NCI-H748 (cell line): ENCODE measurements at regions not wholly inside any gene's neighbourhood (a gene's known extent, or its start where the extent isn't known, plus 50 kb on each side); places are given as distances from the start of the nearest gene placed in this dataset.

Experiments
- DNase-seq: peaks from one replicate; lab custom pipeline; 2025; ENCODE audit not compliant: unreplicated experiment; lab: John Stamatoyannopoulos, UW

- no peak for DNase-seq
These were observed 388.1 kb upstream of the SLC14A2 start for GRCh38 chr18:45227001-45227742.

- no peak for DNase-seq
These were observed 386.4 kb upstream of the SLC14A2 start for GRCh38 chr18:45228796-45229388.

GRCh38 chr18:45231617-45232016 lies 383.7 kb upstream of the SLC14A2 start:
- no peak for DNase-seq

- no peak for DNase-seq
These were observed 383.2 kb upstream of the SLC14A2 start for GRCh38 chr18:45232061-45232460.

- DNase-seq, result no peak
These were observed 378.6 kb upstream of the SLC14A2 start for GRCh38 chr18:45236676-45237075.

- no peak for DNase-seq
These were observed 377.8 kb upstream of the SLC14A2 start for GRCh38 chr18:45237343-45238098.

GRCh38 chr18:45241271-45241670 lies 374.0 kb upstream of the SLC14A2 start:
- DNase-seq, result no peak

GRCh38 chr18:45241982-45242565 lies 373.2 kb upstream of the SLC14A2 start:
- DNase-seq, result no peak

- DNase-seq, result no peak
These were observed 371.8 kb upstream of the SLC14A2 start for GRCh38 chr18:45243340-45244110.

- DNase-seq, result no peak
These were observed 370.2 kb upstream of the SLC14A2 start for GRCh38 chr18:45245091-45245511.

- DNase-seq, result no peak
These were observed 366.9 kb upstream of the SLC14A2 start for GRCh38 chr18:45248240-45248903.

GRCh38 chr18:45249246-45249661 lies 366.0 kb upstream of the SLC14A2 start:
- no peak for DNase-seq

GRCh38 chr18:45250479-45250878 lies 364.8 kb upstream of the SLC14A2 start:
- DNase-seq, result no peak

- no peak for DNase-seq
These were observed 364.0 kb upstream of the SLC14A2 start for GRCh38 chr18:45251236-45251635.

GRCh38 chr18:45252474-45252873 lies 362.8 kb upstream of the SLC14A2 start:
- DNase-seq, result no peak

- DNase-seq, result no peak
These were observed 362.2 kb upstream of the SLC14A2 start for GRCh38 chr18:45253056-45253565.

- no peak for DNase-seq
These were observed 361.1 kb upstream of the SLC14A2 start for GRCh38 chr18:45253973-45254708.

- no peak for DNase-seq
These were observed 360.6 kb upstream of the SLC14A2 start for GRCh38 chr18:45254709-45255082.

- DNase-seq, result peak; percentile 49
These were observed 359.9 kb upstream of the SLC14A2 start for GRCh38 chr18:45255197-45255890.
